Brain microvascular endothelial cell (primary cell): ENCODE measurements at regions not wholly inside any gene's neighbourhood (a gene's known extent, or its start where the extent isn't known, plus 50 kb on each side); places are given as distances from the start of the nearest gene placed in this dataset.

ENCODE experiments used
- DNase-seq: peaks from one replicate; pipeline ENCODE4 v3.0.0-alpha.2; 2020
- H3K27ac ChIP-seq: fragments of 250-450 bp; sonication (Bioruptor Pico); 2 replicates; pipeline ENCODE4 v1.5.1; 2020; ENCODE audit warnings: mild to moderate bottlenecking, moderate library complexity
- H3K27me3 ChIP-seq: fragments of 250-450 bp; sonication (Bioruptor Pico); replicated peaks from 2 replicates; pipeline ENCODE4 v1.5.1; 2020; ENCODE audit warnings: mild to moderate bottlenecking
- H3K36me3 ChIP-seq: fragments of 250-450 bp; sonication (Bioruptor Pico); replicated peaks from 2 replicates; pipeline ENCODE4 v1.5.1; 2020; ENCODE audit warnings: mild to moderate bottlenecking
- H3K4me3 ChIP-seq: 2 replicates; pipeline ENCODE4 v1.5.1; 2011; ENCODE audit warnings: low read depth, mild to moderate bottlenecking, control low read depth, low read length, moderate library complexity
- in situ Hi-C: cut with HindIII; loops from 2 replicates; pipeline ENCODE4 v1.10.0; 2017; ENCODE audit warnings: low sequenced_read_pairs, low pct_ligation_motif_present
- TF ChIP-seq, protein P1 (sequence below): IDR thresholded peaks from 2 replicates; pipeline ENCODE4 v1.5.1; 2011; ENCODE audit warnings: low read depth, mild to moderate bottlenecking, moderate library complexity, low read length, control low read depth, inconsistent platforms; ENCODE audit errors: missing control alignments

DNA sequence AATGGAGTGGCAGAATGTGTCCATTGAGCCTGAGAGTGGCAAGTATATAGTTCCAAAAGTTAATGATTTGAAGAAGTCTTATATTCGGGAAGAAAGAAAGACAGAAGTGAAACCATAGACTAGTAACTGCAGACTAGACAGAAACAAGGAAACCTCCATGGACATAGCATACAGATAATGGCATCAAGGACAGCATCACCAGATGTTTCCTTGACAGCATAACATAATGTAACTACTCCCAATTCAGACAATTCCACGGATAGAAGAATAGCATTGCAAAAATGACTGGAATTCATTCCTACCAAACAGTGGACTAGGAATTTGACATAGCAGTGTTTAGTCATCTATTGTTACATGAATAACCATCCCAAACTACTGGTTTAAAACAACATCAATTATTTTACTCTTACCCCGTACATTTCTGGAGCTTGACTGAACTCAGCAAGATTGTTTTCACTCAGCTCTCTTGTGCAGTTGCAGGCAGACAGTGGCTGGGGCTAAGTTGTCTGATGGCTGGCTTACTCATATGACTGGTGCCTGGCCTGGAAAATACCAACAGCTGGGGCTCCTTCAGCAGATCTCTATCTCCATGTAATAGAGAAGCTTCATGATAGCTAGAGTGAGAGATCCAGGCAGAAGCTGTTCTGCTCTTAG is 109.7 kb upstream of the GADL1 start:
- H3K36me3 ChIP-seq = no peaks in the 10 kb centered on the region
- DNase-seq = peak; percentile 97
- no peaks in the 10 kb centered on the region for H3K27me3 ChIP-seq
- TF ChIP-seq, protein P1, sequence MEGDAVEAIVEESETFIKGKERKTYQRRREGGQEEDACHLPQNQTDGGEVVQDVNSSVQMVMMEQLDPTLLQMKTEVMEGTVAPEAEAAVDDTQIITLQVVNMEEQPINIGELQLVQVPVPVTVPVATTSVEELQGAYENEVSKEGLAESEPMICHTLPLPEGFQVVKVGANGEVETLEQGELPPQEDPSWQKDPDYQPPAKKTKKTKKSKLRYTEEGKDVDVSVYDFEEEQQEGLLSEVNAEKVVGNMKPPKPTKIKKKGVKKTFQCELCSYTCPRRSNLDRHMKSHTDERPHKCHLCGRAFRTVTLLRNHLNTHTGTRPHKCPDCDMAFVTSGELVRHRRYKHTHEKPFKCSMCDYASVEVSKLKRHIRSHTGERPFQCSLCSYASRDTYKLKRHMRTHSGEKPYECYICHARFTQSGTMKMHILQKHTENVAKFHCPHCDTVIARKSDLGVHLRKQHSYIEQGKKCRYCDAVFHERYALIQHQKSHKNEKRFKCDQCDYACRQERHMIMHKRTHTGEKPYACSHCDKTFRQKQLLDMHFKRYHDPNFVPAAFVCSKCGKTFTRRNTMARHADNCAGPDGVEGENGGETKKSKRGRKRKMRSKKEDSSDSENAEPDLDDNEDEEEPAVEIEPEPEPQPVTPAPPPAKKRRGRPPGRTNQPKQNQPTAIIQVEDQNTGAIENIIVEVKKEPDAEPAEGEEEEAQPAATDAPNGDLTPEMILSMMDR = no peak
- peak overlapping the region; percentile 77 for H3K27ac ChIP-seq
- in situ Hi-C loops = no loop called here
- no peak overlapping the region for H3K4me3 ChIP-seq

DNA sequence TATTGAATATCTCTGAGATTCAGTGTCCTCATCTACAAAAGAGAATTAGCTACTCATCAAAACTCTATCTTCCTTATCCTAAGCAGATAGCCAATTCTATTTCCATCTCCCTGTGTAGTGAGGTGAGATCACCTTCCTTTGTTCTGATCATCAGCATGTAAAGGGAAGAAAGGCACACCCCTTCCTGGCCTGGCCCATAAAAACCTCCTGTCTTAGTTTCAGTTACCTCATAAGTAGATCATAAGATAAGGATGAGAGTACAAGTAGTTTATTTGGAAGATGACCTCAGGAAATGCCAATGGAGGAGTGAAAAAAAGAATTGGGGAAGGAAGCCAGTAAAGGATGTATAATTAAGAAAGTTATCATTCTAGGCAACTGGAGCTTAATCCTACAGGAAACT is 114.5 kb upstream of the GADL1 start:
- TF ChIP-seq, protein P1 = no peak
- DNase-seq = peak; percentile 43
- no peaks in the 10 kb centered on the region for H3K36me3 ChIP-seq
- no peak overlapping the region for H3K27ac ChIP-seq
- no peaks in the 10 kb centered on the region for H3K27me3 ChIP-seq
- no peak overlapping the region for H3K4me3 ChIP-seq
- in situ Hi-C loops = no loop called here

DNA sequence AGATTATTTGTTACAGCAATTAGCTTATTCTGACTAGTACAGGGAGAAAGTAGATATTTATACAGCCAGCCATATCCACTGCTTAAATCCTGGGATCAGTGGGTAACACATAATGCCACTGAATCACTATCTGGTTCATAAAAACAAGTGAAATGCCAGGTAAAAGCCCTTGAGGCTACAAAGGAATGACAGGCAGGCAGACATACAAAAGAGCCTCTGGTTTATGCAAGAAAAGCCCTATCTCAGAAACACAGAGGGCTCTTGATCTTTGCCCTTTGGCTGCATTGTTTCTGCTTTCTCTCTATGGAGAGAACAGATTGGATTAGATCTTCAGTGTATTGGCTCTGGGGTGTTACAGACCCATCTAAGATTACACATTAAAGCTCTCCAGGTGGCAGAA is 115.4 kb upstream of the GADL1 start:
- Histone ChIP-seq H3K27ac (peak overlapping the region; percentile 71), H3K27me3 (no peaks in the 10 kb centered on the region), H3K36me3 (no peaks in the 10 kb centered on the region), H3K4me3 (no peak overlapping the region)
- TF ChIP-seq, protein P1 = no peak
- in situ Hi-C loops = no loop called here
- no peak for DNase-seq

DNA sequence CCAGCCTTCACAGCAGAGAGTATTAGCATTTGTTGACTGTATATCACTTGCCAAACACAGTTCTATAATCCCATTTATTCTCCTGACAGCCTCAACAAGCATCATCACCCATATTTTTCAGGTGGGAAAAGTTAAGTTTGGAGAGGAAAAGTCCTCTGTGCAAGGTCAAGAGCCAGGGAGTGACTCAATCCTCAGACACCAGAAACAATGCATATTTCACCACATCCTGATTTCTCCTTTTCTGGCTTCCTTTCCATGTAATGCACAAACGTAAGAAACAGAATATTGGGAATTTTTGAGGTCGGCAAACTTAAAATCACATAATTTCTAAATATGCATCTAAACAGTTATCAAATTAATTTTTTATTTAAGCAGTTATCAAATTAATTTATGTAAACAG is 116.0 kb upstream of the GADL1 start:
- in situ Hi-C loops = no loop called here
- H3K27ac ChIP-seq = peak overlapping the region; percentile 71

DNA sequence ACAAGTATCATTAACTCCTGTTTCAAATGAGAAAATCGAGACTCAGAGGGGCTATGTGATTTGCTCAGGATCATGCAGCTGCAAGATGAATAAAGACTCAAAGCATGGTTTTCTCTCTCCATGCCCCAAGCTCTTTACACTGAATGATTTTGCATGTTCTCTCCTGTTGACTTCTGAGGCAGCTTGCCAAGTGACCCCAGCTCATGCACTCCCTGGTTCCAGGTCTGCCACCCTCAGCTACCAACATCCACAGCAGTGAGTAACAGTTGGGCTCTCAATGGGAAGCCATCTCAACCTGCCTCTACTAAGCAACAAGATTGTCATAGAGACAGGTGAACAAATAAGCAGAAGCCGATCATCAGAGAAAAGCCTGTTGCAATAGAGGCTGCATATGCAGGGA is 116.9 kb upstream of the GADL1 start:
- Histone ChIP-seq H3K36me3 (no peaks in the 10 kb centered on the region), H3K27ac (no peak overlapping the region), H3K4me3 (no peak overlapping the region), H3K27me3 (no peaks in the 10 kb centered on the region)
- no peak for DNase-seq
- TF ChIP-seq, protein P1 = no peak
- in situ Hi-C loops = no loop called here

More for the DNA sequence above, 116.0 kb upstream of the GADL1 start:
- Histone ChIP-seq H3K27me3 (no peaks in the 10 kb centered on the region), H3K36me3 (no peaks in the 10 kb centered on the region), H3K4me3 (no peak overlapping the region)
- TF ChIP-seq, protein P1 = no peak
- DNase-seq = peak; percentile 47

DNA sequence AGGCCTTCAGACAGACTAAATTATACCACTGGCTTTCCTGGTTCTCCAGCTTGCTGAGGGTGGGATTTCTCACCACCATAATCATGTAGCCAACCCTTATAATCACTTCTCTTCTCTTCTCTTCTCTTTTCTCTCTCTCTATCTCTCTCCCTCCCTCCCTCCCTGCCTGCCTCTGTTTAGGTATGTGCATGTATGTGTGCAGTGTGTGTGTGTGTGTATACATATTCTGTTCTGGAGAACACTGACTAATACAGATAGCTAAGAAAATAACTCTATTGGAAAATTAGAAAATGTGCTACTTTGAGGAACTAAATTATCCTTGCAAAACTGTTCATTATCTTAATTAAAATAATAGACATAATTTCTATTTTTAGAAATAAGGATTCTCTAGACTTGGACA is 118.6 kb upstream of the GADL1 start:
- Histone ChIP-seq H3K4me3 (no peak overlapping the region), H3K27ac (no peak overlapping the region), H3K27me3 (no peaks in the 10 kb centered on the region), H3K36me3 (no peaks in the 10 kb centered on the region)
- in situ Hi-C loops = no loop called here
- no peak for DNase-seq
- TF ChIP-seq, protein P1 = no peak
